ENCODE measurements at regions not wholly inside any gene's neighbourhood (a gene's known extent, or its start where the extent isn't known, plus 50 kb on each side); places are given as distances from the start of the nearest gene placed in this dataset.
"Not testable (repeated sequence)": the region's sequence is repeated elsewhere in the genome, so short reads cannot be mapped to it uniquely, and the experiment has no call there.

DNA sequence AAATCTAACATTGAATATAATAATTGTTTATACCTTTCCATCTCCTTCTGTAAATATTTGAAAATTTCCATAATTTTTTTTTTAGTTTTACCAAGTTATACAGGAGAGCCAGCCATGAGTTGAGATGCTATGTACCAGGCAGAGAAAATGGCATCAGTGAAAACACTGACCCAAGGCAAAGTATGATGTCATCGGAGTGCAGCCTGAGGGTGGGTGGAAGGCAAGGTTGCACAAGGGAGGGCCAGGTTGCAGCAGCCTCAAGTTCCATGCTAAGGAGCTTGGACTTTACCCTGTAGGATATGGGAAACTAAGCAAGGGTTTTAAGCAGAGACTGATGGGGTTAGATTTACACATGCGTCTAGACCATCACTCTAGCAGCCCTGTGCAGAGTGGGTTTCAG is 441.1 kb downstream of the BCAT1 start:
- no peak for DNase-seq (ENCODE audit: low read depth)

GRCh38 chr12:24505366-24506015 is 443.4 kb downstream of the BCAT1 start:
- no peak for DNase-seq (ENCODE audit: low read depth)

- not testable (repeated sequence) for DNase-seq (ENCODE audit: low read depth)
These were observed 445.4 kb downstream of the BCAT1 start for GRCh38 chr12:24503477-24503876.

DNA sequence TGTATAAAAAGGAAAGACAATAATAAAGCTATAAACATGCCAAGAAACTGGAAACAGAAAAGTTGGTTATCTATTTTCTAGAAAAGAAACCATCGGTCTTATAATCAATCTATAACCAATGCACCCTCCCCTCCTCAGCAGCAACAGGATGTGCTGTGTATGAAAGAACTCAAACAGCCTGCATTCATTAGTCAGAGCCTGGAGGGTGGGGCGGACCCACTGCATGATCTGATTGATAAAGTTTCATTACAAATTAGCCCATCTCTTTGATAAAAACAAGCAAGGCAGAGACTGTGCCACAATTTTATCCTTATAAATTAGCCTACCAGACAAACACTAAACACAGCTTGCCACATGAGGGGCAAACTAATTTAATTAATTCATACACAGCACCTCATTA is 448.1 kb downstream of the BCAT1 start:
- DNase-seq (ENCODE audit: low read depth): no peak

DNA sequence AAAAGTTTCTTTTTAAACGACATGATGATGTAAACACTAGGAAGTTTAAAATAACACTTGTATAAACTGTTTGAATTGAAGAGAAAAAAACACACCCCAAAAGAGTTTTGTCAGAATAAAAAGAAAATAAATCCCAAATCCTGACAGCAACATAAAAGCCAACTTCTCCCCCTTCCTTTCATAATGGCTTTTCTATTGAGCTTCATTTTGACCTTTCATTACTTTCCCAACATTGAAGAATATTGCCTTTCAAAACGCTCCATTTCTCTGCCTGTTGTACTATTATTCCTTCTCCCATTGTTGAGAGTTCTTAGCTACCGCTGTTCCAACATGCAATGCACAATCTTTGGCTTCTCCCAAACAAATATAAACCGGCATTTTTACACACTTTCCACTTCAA is 448.5 kb downstream of the BCAT1 start:
- DNase-seq (ENCODE audit: low read depth): no peak

DNA sequence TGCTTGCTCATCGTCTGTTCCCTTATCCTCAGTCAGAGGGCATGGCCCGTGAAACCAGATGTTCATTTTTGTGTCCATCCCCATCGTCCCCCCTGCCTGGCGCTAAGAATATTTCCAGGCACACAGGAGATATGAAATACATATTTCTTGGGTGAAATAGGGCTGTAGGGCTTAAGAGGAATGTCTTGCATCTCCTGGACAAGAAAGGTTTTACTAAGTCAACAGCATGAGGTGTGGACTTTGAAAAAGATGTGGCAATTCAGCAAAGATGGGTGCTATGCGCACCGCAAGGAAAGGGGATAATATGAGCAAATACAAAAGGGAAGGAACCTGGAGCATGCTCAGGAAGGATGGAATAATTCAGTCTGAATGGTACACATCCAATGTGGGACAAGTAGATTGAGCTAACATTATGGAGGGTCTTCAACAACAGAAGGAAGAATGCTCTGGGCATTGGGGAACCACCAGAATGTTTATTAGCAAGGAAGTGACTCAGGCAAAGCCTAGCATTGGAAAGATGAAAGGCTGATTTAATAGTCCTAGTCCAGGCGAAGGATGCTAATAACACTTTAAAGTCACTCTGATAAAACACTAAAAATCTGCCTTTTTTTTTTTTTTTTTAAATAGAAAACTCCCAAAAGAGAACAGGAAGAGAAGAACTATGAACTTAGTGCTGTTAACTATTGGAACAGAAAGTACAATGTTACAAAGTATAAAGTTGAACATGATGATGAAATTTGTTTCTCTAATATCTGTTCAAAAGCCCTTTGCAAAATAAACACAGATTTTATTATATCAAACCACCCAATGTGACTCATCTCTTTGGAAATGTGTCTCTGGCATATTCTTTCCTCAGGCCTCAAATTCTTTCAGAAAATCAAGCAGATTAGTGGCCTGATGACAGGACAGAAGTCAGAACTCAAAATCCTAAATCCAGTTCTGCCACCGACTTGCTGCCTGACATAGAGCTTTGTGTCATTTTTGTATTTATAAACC is 449.5 kb downstream of the BCAT1 start:
- DNase-seq (ENCODE audit: low read depth): peak; percentile 42

- DNase-seq (ENCODE audit: low read depth): no peak
These were observed 452.1 kb downstream of the BCAT1 start for GRCh38 chr12:24496755-24497154.

DNA sequence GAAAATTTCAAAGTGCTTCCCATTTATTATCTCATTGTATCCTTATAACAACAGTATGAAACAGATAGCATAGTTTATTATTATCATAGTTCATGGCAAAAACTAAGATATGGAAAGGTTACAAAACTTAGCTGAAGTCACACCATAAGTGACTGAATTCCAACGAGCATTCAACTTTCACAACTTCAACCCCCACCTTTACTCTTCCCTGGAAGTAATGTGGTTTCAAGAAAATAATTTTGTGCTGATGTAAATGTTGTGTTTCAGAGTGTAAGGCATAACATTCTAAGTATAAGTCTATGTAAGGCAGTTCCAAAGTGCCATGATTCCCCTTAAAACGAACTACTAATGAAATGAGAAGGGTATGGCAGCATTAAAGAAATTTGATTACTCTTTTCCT is 454.5 kb downstream of the BCAT1 start:
- no peak for DNase-seq (ENCODE audit: low read depth)

GRCh38 chr12:24491968-24492367 is 456.9 kb downstream of the BCAT1 start:
- no peak for DNase-seq (ENCODE audit: low read depth)

DNA sequence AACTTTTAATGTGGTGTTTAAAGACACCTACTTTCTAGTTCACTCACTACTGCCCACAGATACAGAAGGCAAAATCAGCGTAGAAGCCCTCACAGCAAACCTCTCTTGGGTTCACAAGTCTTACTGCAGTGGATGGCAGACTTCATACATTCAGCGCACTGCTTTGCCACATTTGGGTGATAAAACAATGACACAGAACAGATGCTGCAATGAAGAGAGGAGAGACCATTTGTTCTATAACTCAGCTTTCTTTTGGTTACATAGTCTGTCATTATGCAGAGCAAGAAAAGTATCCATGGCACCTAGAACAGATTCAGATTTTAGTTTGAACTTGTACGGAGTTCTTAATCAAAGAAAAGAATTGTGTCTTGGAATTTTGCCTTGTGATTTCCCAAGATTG is 459.0 kb downstream of the BCAT1 start:
- DNase-seq (ENCODE audit: low read depth): no peak

DNA sequence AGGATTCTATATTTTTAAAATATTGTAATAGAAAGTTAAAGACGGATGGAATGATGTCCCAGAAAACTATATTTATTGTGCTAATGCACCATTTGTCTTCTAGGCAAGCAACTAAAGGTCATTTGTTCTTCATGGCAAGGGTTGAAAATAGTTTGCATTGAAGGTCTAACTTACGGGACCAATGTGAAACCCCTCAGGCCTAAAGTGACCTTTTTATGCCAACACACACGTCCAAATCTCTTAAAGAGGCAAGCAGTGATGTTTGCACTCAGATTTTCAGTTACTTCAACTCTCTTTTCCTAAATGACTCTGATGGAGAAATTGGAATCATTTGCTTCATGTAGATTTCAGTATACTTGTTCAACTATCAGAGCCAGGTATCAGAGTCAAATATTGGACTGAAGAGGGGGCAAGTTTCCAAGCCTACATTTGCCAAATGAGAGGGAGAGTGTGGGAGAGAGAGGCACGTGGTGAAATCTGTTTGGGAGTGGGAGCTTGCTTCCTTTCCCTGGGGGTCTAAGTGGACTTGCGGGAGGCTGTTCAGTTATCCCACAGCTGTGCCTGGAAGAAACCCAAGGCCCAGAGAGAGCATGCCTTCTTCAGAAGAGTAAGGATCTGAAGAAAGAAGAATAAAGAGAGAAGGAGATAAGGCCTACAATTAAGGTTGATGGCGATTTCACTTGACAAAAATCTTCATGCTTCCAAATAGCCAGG is 459.8 kb downstream of the BCAT1 start:
- DNase-seq (ENCODE audit: low read depth): no peak

- DNase-seq (ENCODE audit: low read depth): no peak
These were observed 460.8 kb downstream of the BCAT1 start for GRCh38 chr12:24488091-24488596.

DNA sequence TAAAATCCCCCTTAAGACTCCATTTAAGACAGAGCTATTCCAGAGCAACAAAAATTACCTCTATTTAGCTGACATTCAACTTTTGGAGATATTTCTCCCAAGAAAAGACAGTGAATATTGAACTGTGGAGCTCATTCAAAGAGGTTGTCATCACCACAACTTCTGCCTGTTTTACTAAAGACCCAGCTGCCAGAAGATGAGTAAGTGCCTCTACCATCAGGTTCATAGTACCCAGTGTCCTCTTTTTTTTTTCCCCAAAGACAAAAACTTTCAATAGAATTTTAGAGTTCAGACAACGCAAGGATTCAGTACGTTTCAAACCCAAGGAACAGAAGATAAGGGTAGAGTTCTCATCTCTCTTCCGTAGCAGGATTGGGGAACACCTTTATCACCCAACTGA is 461.3 kb downstream of the BCAT1 start:
- DNase-seq (ENCODE audit: low read depth): no peak

- no peak for DNase-seq (ENCODE audit: low read depth)
These were observed 465.2 kb downstream of the BCAT1 start for GRCh38 chr12:24483732-24484131.

GRCh38 chr12:24482882-24483604 is 465.9 kb downstream of the BCAT1 start:
- DNase-seq (ENCODE audit: low read depth): no peak

GRCh38 chr12:24482044-24482443 is 466.9 kb downstream of the BCAT1 start:
- no peak for DNase-seq (ENCODE audit: low read depth)

DNA sequence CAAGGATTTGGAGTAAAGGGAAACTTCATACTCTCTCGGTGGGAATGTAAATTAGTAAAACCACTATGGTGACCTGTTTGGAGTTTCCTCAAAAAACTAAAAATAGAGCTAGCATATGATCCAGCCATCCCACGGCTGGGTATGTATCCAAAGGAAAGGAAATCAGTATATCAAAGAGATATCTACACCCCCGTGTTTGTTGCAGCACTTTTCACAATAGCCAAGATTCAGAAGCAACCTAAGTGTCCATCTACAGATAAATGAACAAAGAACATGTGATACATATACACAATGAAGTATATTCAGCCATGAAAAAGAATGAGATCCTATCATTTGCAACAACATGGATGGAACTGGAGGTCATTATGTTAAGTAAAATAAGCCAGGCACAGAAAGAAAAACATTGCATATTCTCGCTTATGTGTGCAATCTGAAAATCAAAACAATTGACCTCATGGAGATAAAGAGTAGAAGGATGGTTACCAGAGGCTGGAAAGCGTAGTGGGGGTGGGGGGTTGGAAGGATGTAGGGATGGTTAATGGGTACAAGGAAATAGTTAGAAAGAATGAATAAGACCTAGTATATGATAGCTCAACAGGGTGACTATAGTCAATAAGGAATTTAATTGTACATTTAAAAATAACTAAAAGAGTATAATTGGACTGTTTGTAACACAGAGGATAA is 468.0 kb downstream of the BCAT1 start:
- DNase-seq (ENCODE audit: low read depth): no peak

GRCh38 chr12:24479131-24479530 is 469.8 kb downstream of the BCAT1 start:
- no peak for DNase-seq (ENCODE audit: low read depth)

- no peak for DNase-seq (ENCODE audit: low read depth)
These were observed 470.6 kb downstream of the BCAT1 start for GRCh38 chr12:24478254-24478653.

GRCh38 chr12:24476310-24476709 is 472.6 kb downstream of the BCAT1 start:
- DNase-seq (ENCODE audit: low read depth): no peak

GRCh38 chr12:24475337-24475736 is 473.6 kb downstream of the BCAT1 start:
- DNase-seq (ENCODE audit: low read depth): no peak
